Embryonic facial prominence (tissue), 1 donor: ENCODE measurements at regions not wholly inside any gene's neighbourhood (a gene's known extent, or its start where the extent isn't known, plus 50 kb on each side); places are given as distances from the start of the nearest gene placed in this dataset.

Source experiments
- DNase-seq: peaks from one replicate; pipeline ENCODE4 v3.0.0-alpha.2; 2016; ENCODE audit errors: extremely low spot score

DNA sequence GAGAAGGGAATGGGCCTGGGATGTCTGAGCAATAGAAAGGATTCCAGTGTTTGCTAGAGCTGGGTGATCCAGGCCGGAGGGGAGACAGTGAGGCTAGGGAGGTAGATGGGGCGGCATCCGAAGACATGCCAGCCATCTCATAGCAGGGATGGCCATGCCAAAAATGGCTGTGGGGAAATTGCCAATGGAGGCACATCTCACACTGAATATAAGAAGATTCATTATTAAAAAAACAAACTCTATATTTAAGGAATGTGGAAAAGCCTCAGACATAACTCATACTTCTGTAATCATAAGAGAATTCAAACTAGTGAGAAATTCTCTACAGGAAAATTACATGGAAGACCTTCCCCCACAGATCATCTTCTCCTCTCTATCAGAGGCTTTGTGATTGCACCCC, 289.2 kb downstream of the FGF9 start:
- DNase-seq = no peak

DNA sequence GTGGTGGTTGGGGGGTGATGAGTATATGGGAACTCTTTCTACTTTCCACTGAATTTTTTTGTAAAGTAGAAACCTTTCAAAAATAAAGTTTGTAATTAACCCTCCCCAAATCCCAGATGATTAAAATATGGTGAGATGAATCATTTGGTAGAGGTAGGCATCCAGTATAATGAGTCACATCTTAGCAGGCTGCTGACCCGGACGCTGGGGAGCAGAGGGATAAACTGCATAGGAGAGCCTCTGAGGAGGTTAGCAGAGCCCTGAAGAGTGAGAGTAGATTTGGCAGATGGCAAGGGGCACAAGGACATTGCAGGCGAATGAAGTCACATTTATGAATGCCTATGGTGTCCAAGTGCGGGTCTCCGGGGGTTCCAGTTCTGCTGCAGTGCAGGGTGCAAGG, 293.8 kb downstream of the FGF9 start:
- DNase-seq = no peak

DNA sequence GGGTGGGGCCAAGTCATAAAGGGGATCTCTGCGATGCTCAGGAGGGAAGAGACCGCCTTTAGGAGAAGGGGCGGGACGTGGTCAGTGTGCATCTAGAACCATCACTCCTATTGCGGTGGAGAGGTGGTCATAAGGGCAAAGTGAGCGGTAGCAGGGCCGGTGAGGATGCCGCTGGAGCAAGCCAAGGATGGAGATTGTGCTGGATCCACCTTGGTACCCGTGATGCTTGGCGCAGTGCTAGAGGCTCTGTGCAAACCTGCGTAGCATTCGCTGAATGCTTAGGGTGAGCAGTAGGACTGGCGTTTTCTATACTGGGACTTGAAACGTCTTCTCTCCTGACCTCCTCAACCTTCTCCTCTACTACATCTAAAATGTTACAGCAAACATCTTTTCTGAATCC, 294.2 kb downstream of the FGF9 start:
- no peak for DNase-seq

DNA sequence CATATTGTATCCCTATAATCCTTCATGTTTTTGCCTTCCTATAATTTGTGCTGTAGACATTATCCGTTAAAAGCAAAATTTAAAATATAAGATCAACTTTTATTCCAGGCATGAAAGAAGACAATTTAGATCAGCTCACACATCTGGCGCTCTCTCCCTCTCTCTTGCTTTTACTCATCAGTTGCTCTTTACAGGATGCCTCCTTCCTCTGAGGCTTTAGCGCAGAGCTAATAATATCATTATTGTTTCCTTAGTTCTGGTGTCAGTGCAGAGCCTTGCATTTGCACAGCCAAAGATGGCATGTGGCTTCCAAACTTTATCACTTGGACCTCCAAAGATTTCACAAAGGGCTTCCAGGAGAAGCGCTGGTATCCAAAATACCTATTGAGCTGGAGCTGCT, 295.1 kb downstream of the FGF9 start:
- DNase-seq = no peak

DNA sequence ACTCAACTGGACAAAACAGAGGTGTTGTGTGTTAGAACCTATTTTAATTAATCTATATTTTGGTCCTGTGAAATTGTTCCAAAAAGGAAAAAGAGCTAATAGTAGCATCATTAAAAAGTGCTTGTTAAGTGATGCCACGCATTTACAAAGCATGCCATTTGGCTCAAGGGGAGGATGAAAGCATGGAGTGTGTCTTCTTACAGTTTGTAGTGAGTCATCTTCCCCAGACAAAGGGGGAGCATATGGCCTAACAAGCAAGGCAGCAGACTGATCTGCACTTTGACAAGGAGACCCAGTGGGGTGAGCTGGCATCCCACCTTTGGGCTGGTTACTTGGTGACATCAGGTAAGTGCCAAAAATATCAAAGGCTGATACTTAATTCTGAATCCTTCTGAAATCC, 297.0 kb downstream of the FGF9 start:
- DNase-seq = no peak

DNA sequence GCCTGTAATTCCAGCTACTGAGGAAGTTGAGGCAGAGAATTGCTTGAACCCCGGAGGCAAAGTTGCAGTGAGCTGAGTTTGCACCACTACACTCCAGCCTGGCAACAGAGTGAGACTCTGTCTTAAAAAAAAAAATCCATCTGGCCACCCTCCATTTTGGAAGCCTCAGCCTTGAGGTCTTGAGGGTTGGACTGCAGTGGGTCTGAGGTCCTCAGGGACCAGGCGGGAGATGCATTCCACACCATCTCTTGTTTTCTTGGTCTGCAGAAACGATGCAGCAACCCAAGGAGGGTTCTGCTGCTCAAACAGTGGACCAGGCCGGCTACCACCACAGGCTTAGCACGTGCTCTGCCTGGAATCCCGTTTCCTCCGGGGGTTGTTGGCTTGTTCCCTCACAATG, 299.3 kb downstream of the FGF9 start:
- DNase-seq = no peak

DNA sequence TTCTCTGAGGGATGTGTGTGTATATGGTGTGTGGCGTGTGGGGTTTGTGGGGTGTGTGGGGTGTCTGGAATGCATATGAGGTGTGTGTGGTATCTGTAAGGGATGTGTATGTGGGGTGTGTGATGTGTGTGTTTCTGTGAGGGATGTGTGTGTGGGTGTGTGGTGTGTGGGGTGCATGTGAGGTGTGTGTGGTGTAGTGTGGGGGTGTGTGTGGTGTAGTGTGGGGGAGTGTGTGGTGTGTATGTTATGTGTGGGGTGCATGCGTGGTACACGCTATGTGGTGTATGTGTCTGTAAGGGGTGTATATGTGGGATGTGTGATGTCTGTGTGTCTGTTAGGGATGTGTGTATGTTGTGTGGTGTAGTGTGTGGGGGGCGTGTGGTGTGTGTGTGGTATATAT, 300.0 kb downstream of the FGF9 start:
- DNase-seq = no peak

DNA sequence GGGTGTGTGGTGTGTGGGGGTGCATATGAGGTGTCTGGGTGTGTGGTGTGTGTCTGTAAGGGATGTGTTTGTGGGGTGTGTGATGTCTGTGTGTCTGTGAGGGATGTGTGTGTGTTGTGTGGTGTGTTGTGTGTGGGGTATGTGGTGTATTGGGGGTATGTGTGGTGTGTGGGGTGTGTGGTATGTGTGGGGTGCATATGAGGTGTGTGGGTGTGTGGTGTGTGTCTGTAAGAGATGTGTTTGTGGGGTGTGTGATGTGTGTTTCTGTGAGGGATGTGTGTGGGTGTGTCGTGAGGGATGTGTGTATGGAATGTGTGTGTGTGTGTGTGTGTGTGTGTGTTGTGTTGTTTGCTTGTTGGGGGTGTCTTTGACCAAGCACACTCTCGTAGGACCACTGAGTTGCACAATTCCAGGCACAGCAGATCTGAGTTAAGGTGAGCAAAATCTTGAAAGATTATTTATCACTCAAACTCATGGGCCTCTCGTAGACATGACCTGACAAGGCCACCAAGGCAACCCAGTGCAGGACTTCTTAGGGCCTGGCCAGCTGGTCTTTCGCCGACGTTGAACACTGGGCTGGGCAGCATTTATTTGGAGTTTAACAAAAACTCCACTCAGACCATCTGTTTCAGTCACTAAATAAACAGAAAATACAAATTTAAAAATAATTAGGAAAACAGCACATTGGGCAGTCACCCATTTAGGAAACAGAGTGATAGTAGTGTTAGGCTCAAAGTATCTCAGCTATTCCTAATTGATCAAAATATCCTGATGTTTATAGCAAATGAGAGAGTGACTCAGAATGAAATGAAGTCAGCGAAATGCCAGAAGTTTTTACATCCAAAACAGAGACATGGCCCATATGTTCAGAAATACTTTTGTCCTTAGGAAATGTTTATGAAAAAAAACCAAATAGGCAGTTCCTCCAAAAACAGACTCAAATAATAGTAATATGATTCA, 301.1 kb downstream of the FGF9 start:
- peak; percentile 10 for DNase-seq

DNA sequence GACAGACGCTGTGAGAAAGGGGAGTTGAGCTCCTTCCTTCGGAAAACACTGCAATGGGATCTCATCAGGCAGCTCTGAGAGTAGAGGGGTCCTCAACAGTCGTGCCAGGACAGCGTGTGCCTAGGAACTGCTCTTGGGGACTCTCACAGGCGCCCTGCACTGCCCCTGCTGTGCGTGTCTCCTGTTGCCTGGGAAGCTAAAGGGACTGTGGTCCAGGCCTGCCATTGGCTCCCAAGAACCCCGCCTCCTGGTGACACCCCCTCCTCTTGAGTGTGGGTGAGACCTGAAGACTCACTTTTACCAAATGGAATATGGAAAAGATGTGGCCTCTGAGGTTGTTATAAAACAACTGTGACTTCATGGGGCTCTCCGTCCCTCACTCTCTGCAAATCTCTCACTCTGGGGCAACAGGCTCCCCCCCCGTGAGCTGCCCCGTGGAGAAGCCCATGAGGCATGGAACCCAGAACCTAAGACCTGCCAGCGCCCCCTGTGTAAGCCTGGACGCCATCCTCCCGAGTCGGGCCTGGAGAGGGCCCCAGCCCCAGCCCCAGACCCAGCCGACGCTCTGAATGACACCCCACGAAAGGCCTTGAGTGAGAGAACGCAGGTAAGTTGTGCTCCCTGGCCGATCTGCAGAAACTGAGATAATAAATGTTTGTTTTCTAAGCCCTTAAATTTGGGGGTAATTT, 302.7 kb downstream of the FGF9 start:
- DNase-seq = no peak

DNA sequence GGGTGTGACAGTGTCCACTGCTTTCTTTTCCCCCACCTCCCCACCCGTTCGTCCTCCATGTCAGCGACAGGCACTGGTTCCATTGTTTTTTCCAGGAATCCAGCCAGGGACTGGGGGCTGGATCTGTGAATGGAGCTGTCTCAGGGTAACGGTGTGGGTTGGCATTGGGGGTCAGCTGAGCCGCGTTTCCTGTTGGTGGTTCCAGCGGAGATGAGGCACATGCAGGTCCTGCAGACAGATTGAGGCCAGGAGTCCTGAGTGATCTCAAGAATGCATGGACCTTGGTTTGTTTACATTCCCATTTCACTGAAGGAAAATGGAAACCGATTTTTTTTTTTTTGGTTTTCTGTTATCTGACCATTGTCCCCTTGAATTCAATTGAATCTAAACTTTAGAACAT, 303.9 kb downstream of the FGF9 start:
- no peak for DNase-seq

DNA sequence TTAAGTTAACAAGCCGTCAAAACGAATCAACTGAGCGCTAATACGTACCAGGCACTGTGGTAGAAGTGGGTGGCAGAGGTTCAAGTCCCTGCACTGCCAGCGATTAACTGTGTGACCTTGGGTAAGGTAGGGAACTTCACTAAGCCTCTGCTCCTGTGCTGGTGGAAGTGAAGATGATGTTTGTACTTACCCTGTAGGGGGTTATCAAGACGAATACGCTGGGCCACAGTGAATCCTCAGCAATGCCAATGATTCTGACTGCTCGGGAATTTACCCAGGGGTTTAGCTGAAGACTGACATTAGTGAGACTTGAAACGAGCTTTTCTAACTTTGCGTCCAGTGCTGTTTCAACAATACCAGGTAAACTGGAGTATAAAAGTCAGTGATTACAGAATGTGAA, 305.3 kb downstream of the FGF9 start:
- DNase-seq = no peak

DNA sequence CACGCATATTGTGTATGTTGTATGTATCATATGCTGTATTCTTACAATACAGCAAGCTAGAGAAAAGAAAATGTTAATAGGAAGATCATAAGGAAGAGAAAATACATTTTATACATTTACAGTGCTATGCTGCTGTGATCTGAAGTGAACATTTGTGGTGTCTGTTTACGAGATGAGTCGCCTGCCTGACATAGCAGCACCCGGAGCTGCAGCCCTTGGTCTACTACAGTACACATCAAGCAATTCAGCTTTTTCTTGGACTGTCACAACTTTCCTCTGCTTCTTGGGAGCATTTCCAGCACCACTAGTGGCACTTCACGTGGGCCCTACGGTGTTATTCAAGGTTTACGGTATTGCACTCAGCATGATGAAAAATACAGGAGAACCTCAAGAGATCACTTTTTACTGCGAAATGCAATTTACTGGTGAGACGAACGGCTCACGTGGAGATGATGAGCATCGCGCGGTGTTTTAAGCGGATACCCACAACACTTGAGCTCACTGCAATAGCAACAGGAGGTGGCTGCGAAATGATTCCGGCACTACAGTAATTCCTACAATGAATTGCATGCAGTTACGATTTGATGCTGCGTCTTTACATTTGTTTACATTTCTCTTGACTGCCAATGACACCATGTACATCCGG, 308.4 kb downstream of the FGF9 start:
- DNase-seq = no peak

DNA sequence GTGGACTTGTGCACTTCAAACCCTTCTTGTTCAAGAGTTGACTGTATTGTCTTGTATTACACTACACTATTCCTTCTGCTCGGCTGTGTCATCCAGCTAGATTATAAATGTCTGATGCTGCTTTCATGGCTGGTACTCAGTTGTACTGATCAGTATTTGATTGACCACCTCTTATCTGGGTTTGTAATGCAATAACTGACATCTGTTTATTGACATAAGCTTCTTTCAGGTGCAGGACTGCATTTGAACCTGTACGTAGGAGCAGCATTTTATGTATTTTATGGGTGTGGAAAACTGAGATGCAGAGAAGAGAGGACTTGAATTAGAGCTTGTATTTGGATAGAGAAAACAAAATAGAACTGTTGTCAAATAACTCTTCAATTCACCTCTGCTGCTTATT, 309.2 kb downstream of the FGF9 start:
- no peak for DNase-seq

DNA sequence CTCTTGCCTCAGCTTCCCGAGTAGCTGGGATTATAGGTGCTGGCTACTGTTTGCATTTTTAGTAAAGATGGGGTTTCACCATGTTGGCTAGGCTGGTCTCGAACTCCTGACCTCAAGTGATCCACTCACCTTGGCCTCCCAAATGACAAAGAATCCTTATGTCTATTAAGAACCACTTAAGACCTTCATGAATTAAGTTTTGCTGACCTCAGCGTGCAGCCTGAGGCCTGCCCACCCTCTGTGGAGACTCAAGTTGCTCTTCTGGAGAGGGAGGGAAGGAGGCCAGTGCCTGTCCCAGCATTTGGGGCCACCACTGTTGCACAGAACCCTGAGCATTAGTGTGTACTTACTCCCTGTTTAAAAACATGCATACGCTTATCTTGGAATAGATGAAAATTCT, 313.3 kb downstream of the FGF9 start:
- DNase-seq = no peak

DNA sequence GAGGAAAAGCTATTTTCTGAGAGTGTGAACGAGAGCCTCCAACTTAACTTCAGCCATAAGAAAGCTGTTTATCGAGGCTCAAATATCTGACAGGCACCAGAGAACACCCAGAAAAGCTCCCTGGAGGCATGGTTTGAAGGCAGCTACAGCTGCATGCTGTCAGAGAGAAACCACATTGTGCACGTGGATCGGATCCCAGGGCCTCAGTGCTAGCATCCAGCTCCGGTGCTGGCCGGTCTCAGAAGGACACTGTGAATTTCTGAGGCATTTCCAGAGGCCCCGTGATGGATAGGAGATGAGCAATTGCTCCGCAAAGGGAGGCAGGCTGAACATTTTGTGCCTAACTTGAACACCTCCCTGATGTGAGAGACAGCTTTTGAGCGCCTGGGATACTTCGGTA, 315.7 kb downstream of the FGF9 start:
- no peak for DNase-seq

DNA sequence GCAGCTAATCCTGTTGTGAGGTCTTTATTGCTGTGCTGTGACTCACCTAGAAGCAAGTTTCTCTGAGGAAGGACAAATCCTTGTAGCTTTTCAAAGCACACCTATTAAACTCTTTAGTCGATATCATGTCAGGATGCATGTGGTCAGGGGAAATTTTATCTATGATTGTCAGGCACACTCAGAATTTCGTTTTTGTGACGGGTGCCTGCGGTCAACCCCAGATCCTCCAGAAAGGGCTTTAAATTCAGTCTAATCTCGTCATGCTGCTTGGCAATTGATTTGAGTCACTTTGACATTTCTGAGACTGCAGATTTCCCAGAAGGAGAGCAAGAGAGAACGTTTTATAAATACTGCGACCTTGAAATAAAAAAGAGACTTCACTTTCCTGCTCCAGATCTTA, 316.9 kb downstream of the FGF9 start:
- DNase-seq = no peak

DNA sequence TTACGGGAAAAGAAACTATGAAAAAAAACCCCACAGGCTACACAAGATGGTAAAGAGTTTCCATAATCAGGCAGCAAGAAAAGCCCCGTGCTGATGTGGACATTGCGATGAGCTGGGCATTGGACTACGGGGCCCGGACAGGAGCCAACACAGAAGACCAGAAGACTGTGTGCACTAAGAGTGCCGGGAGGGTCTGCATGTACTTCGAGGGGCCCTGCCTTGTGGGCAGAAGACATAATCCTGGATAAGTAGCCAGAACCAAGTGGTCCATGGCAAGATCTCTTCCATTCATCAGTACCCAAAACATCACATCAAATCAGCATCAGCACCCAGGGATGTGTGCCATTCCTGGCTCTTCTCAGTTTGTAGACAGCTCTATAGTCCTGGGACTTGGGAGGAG, 317.8 kb downstream of the FGF9 start:
- DNase-seq = no peak

DNA sequence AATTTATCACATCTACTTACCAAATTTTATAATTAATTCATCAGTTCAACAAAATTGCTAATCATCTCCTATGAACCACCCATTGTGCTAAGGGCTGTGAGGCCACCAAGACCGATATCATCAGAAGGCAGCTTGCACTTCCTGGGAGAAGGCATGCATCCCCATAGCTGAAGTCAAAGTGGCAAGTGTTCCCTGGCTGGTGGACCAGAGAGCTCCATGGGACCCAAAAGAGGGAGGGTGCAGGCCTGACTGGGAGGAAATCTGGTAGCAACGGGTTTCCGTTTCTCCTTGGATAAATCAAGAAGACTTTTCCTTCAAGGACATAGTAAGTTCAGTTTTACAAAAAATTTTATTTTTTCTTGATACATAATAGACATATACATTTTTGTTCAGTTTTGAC, 325.2 kb downstream of the FGF9 start:
- DNase-seq = no peak

DNA sequence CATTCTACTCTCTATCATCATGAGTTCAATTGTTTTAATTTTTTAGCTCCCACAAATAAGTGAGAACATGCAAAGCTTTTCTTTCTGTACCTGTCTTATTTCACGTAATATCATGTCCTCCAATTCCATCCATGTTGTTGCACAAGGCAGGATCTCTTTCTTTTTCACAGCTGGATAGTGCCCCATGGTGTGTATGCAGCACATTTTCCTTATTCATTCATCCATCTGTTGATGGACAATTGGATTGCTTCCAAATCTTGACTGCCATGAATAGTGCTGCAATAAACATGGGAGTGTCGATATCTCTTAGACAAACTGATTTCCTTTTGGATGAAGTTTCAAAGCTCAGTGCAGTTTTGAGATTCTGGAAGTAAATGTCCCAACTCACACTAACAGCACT, 326.9 kb downstream of the FGF9 start:
- no peak for DNase-seq

DNA sequence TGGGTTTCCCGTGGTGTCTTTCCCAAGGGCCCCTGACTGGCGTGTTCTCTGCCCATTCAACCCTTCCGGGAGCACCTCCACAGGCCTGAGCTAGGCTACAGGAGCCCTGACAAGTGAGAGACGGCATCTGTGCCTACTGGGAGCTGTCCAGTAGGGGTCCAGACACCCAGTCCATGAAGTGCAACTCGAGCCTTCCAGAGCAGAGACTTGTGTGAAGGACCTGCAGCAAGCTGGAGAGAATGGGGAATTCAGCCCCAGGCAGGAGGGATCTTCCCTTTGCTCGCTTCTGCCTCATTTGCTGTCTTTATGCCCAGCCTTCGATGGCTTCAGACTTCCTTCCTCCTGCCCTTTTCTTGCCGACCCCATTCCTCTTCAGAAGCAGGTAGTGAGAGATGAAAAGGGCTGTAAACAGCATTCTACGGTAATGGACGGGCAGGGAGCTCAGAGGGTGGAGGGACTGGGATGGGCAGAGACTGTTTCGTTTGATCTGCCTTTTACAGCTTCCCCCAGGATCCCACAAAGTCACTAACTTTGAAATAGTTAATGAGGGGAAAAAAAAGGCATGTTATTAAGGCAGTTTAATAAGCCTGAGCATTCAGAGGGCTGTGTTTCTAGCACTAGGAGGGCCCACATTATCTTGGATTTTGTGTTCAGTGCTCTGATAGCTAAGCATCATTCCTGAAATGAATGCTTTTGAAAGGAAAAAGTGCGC, 327.6 kb downstream of the FGF9 start:
- DNase-seq = no peak

DNA sequence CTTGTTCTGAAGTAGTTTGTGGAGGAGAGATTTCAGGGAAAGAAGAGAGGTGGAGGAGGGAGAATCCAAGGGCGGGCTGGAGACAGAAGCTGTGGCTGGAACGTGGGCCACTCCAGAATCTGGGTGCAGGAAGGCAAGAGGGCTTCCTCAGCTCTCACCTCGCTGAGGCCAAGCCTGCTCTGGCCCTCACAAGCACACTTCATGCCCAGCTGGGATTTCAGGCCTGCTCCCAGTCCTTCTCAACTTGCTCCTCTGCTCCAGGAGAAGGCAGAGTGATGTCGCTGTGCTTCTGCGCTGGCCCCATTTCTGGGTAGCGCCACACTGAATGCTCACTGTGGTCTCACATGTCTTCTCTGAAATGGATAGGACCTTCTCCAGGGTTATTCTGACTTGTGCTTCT, 328.8 kb downstream of the FGF9 start:
- no peak for DNase-seq

DNA sequence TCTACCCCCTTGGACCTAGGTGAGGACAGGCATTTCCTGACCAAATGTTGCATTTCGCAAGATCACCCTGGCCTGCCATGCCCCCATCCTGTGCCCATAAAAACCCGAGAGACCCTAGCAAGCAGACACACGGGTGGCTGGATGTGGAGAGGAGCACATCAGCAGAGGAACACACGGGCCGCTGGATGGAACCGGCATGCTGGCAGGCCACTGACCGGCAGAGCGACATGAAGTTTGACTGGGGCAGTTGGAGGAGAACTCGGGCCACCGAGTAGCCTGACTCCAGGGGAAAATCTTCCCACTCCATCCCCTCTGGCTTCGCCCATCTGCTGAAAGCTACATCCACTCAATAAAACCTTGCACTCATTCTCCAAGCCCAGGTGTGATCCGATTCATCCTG, 329.3 kb downstream of the FGF9 start:
- DNase-seq = no peak
